Cardiac fibroblast (primary cell): ENCODE measurements at regions not wholly inside any gene's neighbourhood (a gene's known extent, or its start where the extent isn't known, plus 50 kb on each side); places are given as distances from the start of the nearest gene placed in this dataset.

ENCODE experiments used
- DNase-seq, 2 donors: peaks; one replicate each; pipeline versions ENCODE4 v3.0.0 to v3.0.0-alpha.2; 2010; ENCODE audit warnings: low read depth in 2 of 2
- H3K4me3 ChIP-seq, 2 donors: replicated peaks in 1 of 2; 1 replicate in 1 of 2; 2 replicates in 1 of 2; pipeline ENCODE4 v1.5.1; 2011; ENCODE audit warnings: low read depth in 2 of 2, low read length in 2 of 2, mild to moderate bottlenecking in 2 of 2, moderate library complexity in 1 of 2
- TF ChIP-seq, protein P1 (sequence below): IDR thresholded peaks from one replicate; pipeline ENCODE4 v1.5.1; 2011; ENCODE audit warnings: low read depth, mild to moderate bottlenecking, low read length, inconsistent platforms

DNA sequence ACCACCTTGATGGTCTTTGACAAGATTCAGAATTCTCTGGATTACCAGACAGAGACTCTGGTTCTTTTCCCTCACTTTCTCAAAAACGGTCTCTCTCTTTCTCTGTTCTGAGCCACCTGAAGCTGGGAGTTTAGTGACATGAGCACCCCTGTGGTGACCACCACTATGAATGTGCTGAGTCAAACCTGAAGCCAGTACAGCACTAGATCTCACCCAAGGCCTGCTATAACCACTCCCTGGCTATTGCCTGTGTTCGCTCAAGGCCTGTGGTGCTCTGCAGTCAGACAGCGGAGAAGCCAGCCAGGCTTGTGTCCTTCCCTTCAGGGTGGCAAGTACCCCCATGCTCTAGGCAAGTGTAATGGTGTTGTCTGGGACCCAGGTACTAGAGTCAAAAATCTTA lies 828.9 kb upstream of the NXPH2 start:
- TF ChIP-seq, protein P1, sequence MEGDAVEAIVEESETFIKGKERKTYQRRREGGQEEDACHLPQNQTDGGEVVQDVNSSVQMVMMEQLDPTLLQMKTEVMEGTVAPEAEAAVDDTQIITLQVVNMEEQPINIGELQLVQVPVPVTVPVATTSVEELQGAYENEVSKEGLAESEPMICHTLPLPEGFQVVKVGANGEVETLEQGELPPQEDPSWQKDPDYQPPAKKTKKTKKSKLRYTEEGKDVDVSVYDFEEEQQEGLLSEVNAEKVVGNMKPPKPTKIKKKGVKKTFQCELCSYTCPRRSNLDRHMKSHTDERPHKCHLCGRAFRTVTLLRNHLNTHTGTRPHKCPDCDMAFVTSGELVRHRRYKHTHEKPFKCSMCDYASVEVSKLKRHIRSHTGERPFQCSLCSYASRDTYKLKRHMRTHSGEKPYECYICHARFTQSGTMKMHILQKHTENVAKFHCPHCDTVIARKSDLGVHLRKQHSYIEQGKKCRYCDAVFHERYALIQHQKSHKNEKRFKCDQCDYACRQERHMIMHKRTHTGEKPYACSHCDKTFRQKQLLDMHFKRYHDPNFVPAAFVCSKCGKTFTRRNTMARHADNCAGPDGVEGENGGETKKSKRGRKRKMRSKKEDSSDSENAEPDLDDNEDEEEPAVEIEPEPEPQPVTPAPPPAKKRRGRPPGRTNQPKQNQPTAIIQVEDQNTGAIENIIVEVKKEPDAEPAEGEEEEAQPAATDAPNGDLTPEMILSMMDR, result no peak
- no peak overlapping the region for H3K4me3 ChIP-seq
- DNase-seq, result no peak

DNA sequence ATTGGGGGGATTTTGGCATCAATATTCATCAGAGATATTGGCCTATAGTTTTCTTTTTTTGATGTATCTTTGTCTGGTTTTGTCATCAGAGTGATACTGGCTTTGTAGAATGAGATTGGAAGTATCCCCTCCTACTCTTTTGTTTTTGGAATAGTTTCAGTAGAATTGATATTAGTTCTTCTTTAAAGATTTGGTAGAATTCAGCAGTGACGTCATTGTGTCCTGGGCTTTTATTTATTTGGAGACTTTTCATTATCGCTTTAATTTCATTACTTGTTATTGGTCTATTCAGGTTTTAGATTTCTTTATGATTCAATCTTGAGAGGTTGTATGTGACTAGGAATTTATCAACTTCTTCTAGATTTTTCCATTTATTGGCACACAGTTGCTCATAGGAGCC lies 825.5 kb upstream of the NXPH2 start:
- TF ChIP-seq, protein P1, result no peak
- H3K4me3 ChIP-seq, result no peak overlapping the region
- no peak for DNase-seq

DNA sequence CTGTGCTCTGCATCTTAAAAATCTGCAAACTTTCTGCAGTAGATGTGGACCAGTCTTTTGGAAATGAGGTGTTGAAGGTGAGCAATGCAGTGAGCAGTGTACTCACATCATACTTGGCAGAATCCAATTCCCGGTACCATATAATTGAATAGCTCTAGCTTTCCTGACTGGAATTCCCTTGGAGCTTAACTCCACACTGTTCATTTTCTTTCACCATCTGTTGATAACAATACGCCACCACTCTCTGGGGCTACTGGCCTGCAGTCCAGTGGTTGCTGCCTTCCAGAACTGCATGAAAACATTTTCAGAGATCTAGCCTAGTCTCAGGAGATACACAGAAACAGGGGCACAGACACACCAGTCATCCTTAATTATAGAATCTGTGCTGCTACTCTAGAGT lies 820.0 kb upstream of the NXPH2 start:
- TF ChIP-seq, protein P1, result no peak
- H3K4me3 ChIP-seq, result no peak overlapping the region
- DNase-seq, result no peak

DNA sequence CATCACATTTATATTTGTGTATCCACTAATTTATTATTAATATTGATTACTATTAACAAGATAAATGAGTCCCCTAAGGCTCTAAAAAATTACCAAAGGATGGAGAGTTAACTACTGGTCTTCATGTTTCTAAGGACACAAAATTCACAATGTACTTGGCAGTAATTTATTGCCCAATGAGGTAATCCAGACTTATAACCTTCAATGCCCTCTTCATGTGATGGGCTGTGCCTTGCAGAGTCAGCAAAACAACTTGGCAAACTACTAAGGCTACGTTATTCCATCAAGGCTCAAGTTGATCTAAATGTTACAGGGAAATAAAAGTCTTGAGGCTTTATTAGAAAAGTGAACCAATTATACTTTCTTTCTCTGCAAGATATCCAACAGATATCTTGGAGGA lies 804.9 kb upstream of the NXPH2 start:
- TF ChIP-seq, protein P1, result no peak
- DNase-seq, result no peak
- H3K4me3 ChIP-seq, result no peak overlapping the region

DNA sequence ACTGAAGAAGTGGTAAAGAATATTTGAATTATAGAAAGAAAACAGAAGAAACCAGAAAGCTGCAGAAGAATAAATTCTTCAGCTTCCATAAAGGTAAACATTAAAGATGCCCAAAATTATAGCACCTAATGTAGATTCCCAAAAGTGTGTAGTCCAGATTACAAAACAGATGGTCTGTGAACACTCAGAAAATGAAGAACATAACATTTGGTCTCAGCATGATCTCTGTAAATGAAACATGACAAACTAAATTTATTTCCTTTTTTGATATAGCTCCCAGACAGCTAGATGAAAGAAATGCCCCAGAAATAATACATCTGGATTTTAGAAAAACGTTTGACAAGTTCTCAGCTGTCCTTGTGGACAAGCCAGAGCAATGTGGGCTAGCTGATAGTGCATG lies 794.2 kb upstream of the NXPH2 start:
- TF ChIP-seq, protein P1, result no peak
- H3K4me3 ChIP-seq, result no peak overlapping the region
- no peak for DNase-seq

DNA sequence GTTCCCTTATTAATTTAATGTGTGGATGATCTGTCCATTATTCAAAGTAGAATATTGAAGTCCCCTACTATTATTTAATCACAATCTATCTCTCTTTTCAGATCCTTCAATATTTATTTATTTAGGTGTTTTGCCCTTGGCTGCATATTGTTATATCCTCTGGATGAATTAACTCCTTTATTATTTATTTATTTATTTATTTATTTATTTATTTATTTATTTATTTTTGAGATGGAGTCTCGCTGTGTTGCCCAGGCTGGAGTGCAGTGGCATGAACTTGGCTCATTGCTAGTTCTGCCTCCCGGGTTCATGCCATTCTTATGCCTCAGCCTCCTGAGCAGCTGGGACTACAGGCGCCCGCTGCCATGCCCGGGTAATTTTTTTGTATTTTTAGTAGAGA lies 776.6 kb upstream of the NXPH2 start:
- DNase-seq, result no peak
- H3K4me3 ChIP-seq, result no peak overlapping the region
- TF ChIP-seq, protein P1, result no peak

DNA sequence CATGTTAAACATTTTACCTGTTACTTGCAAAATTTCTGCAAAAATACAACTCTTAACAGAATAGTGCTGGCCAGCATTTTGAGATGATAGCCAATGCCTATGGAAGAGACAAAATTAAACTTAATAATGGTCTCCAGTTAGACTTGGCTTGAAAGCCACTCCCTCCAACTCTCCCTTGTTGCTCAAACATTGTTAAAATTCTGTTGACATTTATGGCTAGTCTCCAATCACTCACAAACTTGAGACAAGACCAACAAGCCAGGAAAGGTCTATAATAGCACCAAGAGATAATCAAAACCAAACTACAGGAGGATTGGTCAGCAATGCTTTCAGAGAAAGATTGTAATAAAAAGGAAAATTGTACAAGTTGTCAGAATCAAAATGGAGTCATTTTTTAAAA lies 770.7 kb upstream of the NXPH2 start:
- DNase-seq, result no peak
- H3K4me3 ChIP-seq, result no peak overlapping the region
- TF ChIP-seq, protein P1, result no peak
